Neural cell (in vitro differentiated cells): ENCODE measurements at regions not wholly inside any gene's neighbourhood (a gene's known extent, or its start where the extent isn't known, plus 50 kb on each side); places are given as distances from the start of the nearest gene placed in this dataset.

Source experiments
- H2AFZ ChIP-seq: fragments of 200-600, 300-800 bp; sonication (generic), shearing (Covaris generic); 2 replicates; pipeline ENCODE4 v1.6.0; 2014; ENCODE audit warnings: low read depth, mild to moderate bottlenecking, antibody characterized with exemption, low read length, moderate library complexity
- H3F3A ChIP-seq: fragments of 200-600 bp; shearing (Covaris generic); 2 replicates; pipeline ENCODE4 v1.6.1; 2016; ENCODE audit warnings: mild to moderate bottlenecking, moderate library complexity, mixed read lengths, antibody characterized with exemption, low read length; ENCODE audit not compliant: insufficient read depth, poor library complexity, severe bottlenecking
- H3K27ac ChIP-seq: fragments of 200-600, 300-800 bp; sonication (generic), shearing (Covaris generic); 2 replicates; pipeline ENCODE4 v1.5.1; 2014; ENCODE audit warnings: mild to moderate bottlenecking, low read length, moderate library complexity
- H3K27me3 ChIP-seq: fragments of 300-800, 200-600 bp; sonication (generic), shearing (Covaris generic); 2 replicates; pipeline ENCODE4 v1.6.0; 2014; ENCODE audit warnings: mild to moderate bottlenecking, low read depth, low read length, moderate library complexity; ENCODE audit not compliant: insufficient read depth
- H3K36me3 ChIP-seq: fragments of 300-800, 200-600 bp; sonication (generic), shearing (Covaris generic); 2 replicates; pipeline ENCODE4 v1.5.1; 2014; ENCODE audit warnings: mild to moderate bottlenecking, antibody characterized with exemption, low read length, moderate library complexity; ENCODE audit not compliant: insufficient read depth
- H3K4me2 ChIP-seq: fragments of 300-800, 200-600 bp; sonication (generic), shearing (Covaris generic); 2 replicates; pipeline ENCODE4 v1.6.0; 2014; ENCODE audit warnings: mild to moderate bottlenecking, low read length
- H3K4me3 ChIP-seq: fragments of 300-800, 200-600 bp; sonication (generic), shearing (Covaris generic); 2 replicates; pipeline ENCODE4 v1.5.1; 2014; ENCODE audit warnings: mild to moderate bottlenecking, low read length, moderate library complexity
- H3K79me2 ChIP-seq: fragments of 200-600 bp; shearing (Covaris generic); replicated peaks from 2 replicates; pipeline ENCODE4 v1.6.0; 2014; ENCODE audit warnings: mild to moderate bottlenecking, low read length, moderate library complexity; ENCODE audit not compliant: insufficient read depth
- H3K9ac ChIP-seq: fragments of 300-800, 200-600 bp; sonication (generic), shearing (Covaris generic); 2 replicates; pipeline ENCODE4 v1.6.1; 2016; ENCODE audit warnings: mild to moderate bottlenecking, low read length, mixed read lengths
- H3K9me2 ChIP-seq: fragments of 200-600 bp; shearing (Covaris generic); 2 replicates; pipeline ENCODE4 v1.6.1; 2016; ENCODE audit warnings: mild to moderate bottlenecking, low read length, mixed read lengths; ENCODE audit not compliant: insufficient read depth
- H3K9me3 ChIP-seq: fragments of 200-600, 300-800 bp; sonication (generic), shearing (Covaris generic); 2 replicates; pipeline ENCODE4 v1.6.1; 2016; ENCODE audit warnings: mild to moderate bottlenecking, mixed run types, low read length, moderate library complexity, mixed read lengths
- H4K20me1 ChIP-seq: fragments of 200-600 bp; shearing (Covaris generic); 2 replicates; pipeline ENCODE4 v1.6.1; 2016; ENCODE audit warnings: mild to moderate bottlenecking, mixed run types; ENCODE audit not compliant: insufficient read depth
- CTCF ChIP-seq: fragments of 450-650 bp; IDR thresholded peaks from 2 replicates; pipeline ENCODE4 v1.5.1; 2014; ENCODE audit warnings: antibody characterized with exemption, mild to moderate bottlenecking, moderate library complexity; ENCODE audit not compliant: poor library complexity, severe bottlenecking
- EP300 ChIP-seq: fragments of 450-650 bp; conservative IDR thresholded peaks from 2 replicates; pipeline ENCODE4 v1.6.1; 2014; ENCODE audit warnings: antibody characterized with exemption, mild to moderate bottlenecking, moderate library complexity; ENCODE audit not compliant: poor library complexity, severe bottlenecking
- EZH2 ChIP-seq: fragments of 200-600, 300-800 bp; shearing (Covaris generic), sonication (generic); IDR thresholded peaks from 2 replicates; pipeline ENCODE4 v1.6.1; 2014; ENCODE audit warnings: antibody characterized with exemption, low read length, borderline replicate concordance, mild to moderate bottlenecking; ENCODE audit not compliant: insufficient read depth, poor library complexity, severe bottlenecking
- MXI1 ChIP-seq: fragments of 450-650 bp; conservative IDR thresholded peaks from 2 replicates; pipeline ENCODE4 v1.6.1; 2014; ENCODE audit warnings: antibody characterized with exemption, mild to moderate bottlenecking; ENCODE audit not compliant: poor library complexity, severe bottlenecking
- POLR2AphosphoS5 ChIP-seq: IDR thresholded peaks from 2 replicates; pipeline ENCODE4 v1.6.1; 2012
- RAD21 ChIP-seq: fragments of 450-650 bp; conservative IDR thresholded peaks from 2 replicates; pipeline ENCODE4 v1.6.1; 2014; ENCODE audit warnings: antibody characterized with exemption, mild to moderate bottlenecking, moderate library complexity
- REST ChIP-seq: IDR thresholded peaks from 2 replicates; pipeline ENCODE4 v1.6.1; 2012; ENCODE audit warnings: borderline replicate concordance
- SMC3 ChIP-seq: fragments of 450-650 bp; conservative IDR thresholded peaks from 2 replicates; pipeline ENCODE4 v1.6.1; 2014; ENCODE audit warnings: antibody characterized with exemption, mild to moderate bottlenecking, moderate library complexity; ENCODE audit not compliant: poor library complexity
- TAF1 ChIP-seq: IDR thresholded peaks from 2 replicates; pipeline ENCODE4 v1.6.1; 2012; ENCODE audit warnings: low read depth

- no peaks in the 10 kb centered on the region for H3K9me2 ChIP-seq
- no peak overlapping the region for H3K4me3 ChIP-seq
- H3K27me3 ChIP-seq, result no peaks in the 10 kb centered on the region
- no peak overlapping the region for H2AFZ ChIP-seq
- no peaks in the 10 kb centered on the region for H4K20me1 ChIP-seq
- no peak overlapping the region for H3K4me2 ChIP-seq
- H3K79me2 ChIP-seq, result no peaks in the 10 kb centered on the region
- no peak overlapping the region for H3K9ac ChIP-seq
- no peaks in the 10 kb centered on the region for H3K36me3 ChIP-seq
- no peaks in the 10 kb centered on the region for H3F3A ChIP-seq
- H3K27ac ChIP-seq, result no peak overlapping the region
- no peaks in the 10 kb centered on the region for H3K9me3 ChIP-seq
- TF ChIP-seq TAF1 (no peak), SMC3 (no peak), EP300 (no peak), MXI1 (no peak), RAD21 (no peak), REST (no peak), CTCF (no peak), POLR2AphosphoS5 (no peak), EZH2 (no peak)
These were observed 124.2 kb upstream of the MEX3C start for GRCh38 chr18:51321696-51322095.

- Histone ChIP-seq H4K20me1 (no peaks in the 10 kb centered on the region), H3K4me2 (no peak overlapping the region), H3K9ac (no peak overlapping the region), H3K27ac (no peak overlapping the region), H3F3A (no peaks in the 10 kb centered on the region), H3K9me3 (no peaks in the 10 kb centered on the region), H3K79me2 (no peaks in the 10 kb centered on the region), H2AFZ (no peak overlapping the region), H3K36me3 (no peaks in the 10 kb centered on the region), H3K9me2 (no peaks in the 10 kb centered on the region), H3K4me3 (no peak overlapping the region), H3K27me3 (no peaks in the 10 kb centered on the region)
- TF ChIP-seq EZH2 (no peak), RAD21 (no peak), POLR2AphosphoS5 (no peak), MXI1 (no peak), SMC3 (no peak), REST (no peak), TAF1 (no peak), CTCF (no peak), EP300 (no peak)
These were observed 126.5 kb upstream of the MEX3C start for GRCh38 chr18:51323961-51324360.
